SK-N-SH treated with all-trans-retinoic acid at 6 μM for 48 hours (cell line): ENCODE measurements at regions not wholly inside any gene's neighbourhood (a gene's known extent, or its start where the extent isn't known, plus 50 kb on each side); places are given as distances from the start of the nearest gene placed in this dataset.
"Not testable (repeated sequence)": the region's sequence is repeated elsewhere in the genome, so short reads cannot be mapped to it uniquely, and the experiment has no call there.

Source experiments
- ATAC-seq: fragments of 200-7000 bp; cut with Tn5 transposase; 3 replicates; pipeline ENCODE4 v1.9.1; 2020; ENCODE audit warnings: mild to moderate bottlenecking, moderate library complexity
- ARNTL ChIP-seq: fragments of 450-650 bp; formaldehyde crosslinking; IDR thresholded peaks from 2 replicates; pipeline ENCODE4 v1.5.0; 2020; ENCODE audit warnings: low read depth, mild to moderate bottlenecking, moderate library complexity, borderline replicate concordance
- BACH2 ChIP-seq: fragments of 250-450 bp; sonication (Bioruptor Pico); IDR thresholded peaks from 2 replicates; pipeline ENCODE4 v1.9.0; 2021; ENCODE audit warnings: mild to moderate bottlenecking, borderline replicate concordance
- CSDC2 ChIP-seq: fragments of 250-450 bp; sonication (Bioruptor Pico); IDR thresholded peaks from 2 replicates; pipeline ENCODE4 v1.5.0; 2020; ENCODE audit warnings: mild to moderate bottlenecking, moderate library complexity
- ESRRG ChIP-seq: fragments of 250-450 bp; sonication (Bioruptor Pico); IDR thresholded peaks from 2 replicates; pipeline ENCODE4 v1.6.1; 2021; ENCODE audit warnings: mild to moderate bottlenecking
- ISL1 ChIP-seq: fragments of 250-450 bp; sonication (Bioruptor Pico); IDR thresholded peaks from 2 replicates; pipeline ENCODE4 v2.1.2; 2022; ENCODE audit warnings: mild to moderate bottlenecking, moderate library complexity
- OSR1 ChIP-seq: fragments of 250-450 bp; sonication (Bioruptor Pico); IDR thresholded peaks from 2 replicates; pipeline ENCODE4 v1.8.0; 2022; ENCODE audit warnings: moderate library complexity, mild to moderate bottlenecking, inconsistent platforms
- PATZ1 ChIP-seq: fragments of 250-450 bp; sonication (Bioruptor Pico); IDR thresholded peaks from 2 replicates; pipeline ENCODE4 v1.8.0; 2020; ENCODE audit warnings: mild to moderate bottlenecking, moderate library complexity, borderline replicate concordance
- PPARA ChIP-seq: fragments of 250-450 bp; sonication (Bioruptor Pico); IDR thresholded peaks from 2 replicates; pipeline ENCODE4 v1.5.0; 2020; ENCODE audit warnings: mild to moderate bottlenecking, borderline replicate concordance
- RARB ChIP-seq: fragments of 250-450 bp; sonication (Bioruptor Pico); IDR thresholded peaks from 2 replicates; pipeline ENCODE4 v1.8.0; 2021; ENCODE audit warnings: mild to moderate bottlenecking, moderate library complexity
- SNAI2 ChIP-seq: fragments of 250-450 bp; sonication (Bioruptor Pico); IDR thresholded peaks from 2 replicates; pipeline ENCODE4 v1.5.0; 2020; ENCODE audit warnings: mild to moderate bottlenecking, moderate library complexity
- TCF4 ChIP-seq: fragments of 250-450 bp; sonication (Bioruptor Pico); IDR thresholded peaks from 2 replicates; pipeline ENCODE4 v1.8.0; 2021; ENCODE audit warnings: mild to moderate bottlenecking, moderate library complexity, borderline replicate concordance
- TOX ChIP-seq: fragments of 250-450 bp; sonication (Bioruptor Pico); IDR thresholded peaks from 2 replicates; pipeline ENCODE4 v1.8.0; 2021; ENCODE audit warnings: mild to moderate bottlenecking, moderate library complexity, borderline replicate concordance
- ZC3H10 ChIP-seq: fragments of 250-450 bp; sonication (Bioruptor Pico); IDR thresholded peaks from 2 replicates; pipeline ENCODE4 v1.5.1; 2021; ENCODE audit warnings: mild to moderate bottlenecking, moderate library complexity
- ZFP3 ChIP-seq: fragments of 250-450 bp; sonication (Bioruptor Pico); IDR thresholded peaks from 2 replicates; pipeline ENCODE4 v1.5.0; 2020; ENCODE audit warnings: mild to moderate bottlenecking, moderate library complexity
- ZFP30 ChIP-seq: fragments of 450-650 bp; formaldehyde crosslinking; IDR thresholded peaks from 2 replicates; pipeline ENCODE4 v1.5.0; 2022; ENCODE audit warnings: mild to moderate bottlenecking, moderate library complexity
- ZNF565 ChIP-seq: fragments of 450-650 bp; formaldehyde crosslinking; conservative IDR thresholded peaks from 2 replicates; pipeline ENCODE4 v1.5.0; 2020; ENCODE audit warnings: low read depth, mild to moderate bottlenecking, moderate library complexity
- ZNF70 ChIP-seq: fragments of 450-650 bp; formaldehyde crosslinking; IDR thresholded peaks from 2 replicates; pipeline ENCODE4 v1.5.0; 2020; ENCODE audit warnings: mild to moderate bottlenecking, moderate library complexity
- ZNF8 ChIP-seq: fragments of 450-650 bp; formaldehyde crosslinking; IDR thresholded peaks from 2 replicates; pipeline ENCODE4 v1.5.0; 2020; ENCODE audit warnings: mild to moderate bottlenecking, moderate library complexity
- TF ChIP-seq, protein P1 (sequence below): fragments of 250-450 bp; sonication (Bioruptor Pico); IDR thresholded peaks from 2 replicates; pipeline ENCODE4 v1.8.0; 2021; ENCODE audit warnings: low read depth, mild to moderate bottlenecking, moderate library complexity, borderline replicate concordance
- TF ChIP-seq, protein P2 (sequence below): fragments of 250-450 bp; sonication (Bioruptor Pico); IDR thresholded peaks from 2 replicates; pipeline ENCODE4 v1.5.1; 2021; ENCODE audit warnings: mild to moderate bottlenecking, moderate library complexity
- TF ChIP-seq, protein P3 (sequence below): fragments of 250-450 bp; sonication (Bioruptor Pico); IDR thresholded peaks from 2 replicates; pipeline ENCODE4 v1.5.1; 2020; ENCODE audit warnings: low read depth, mild to moderate bottlenecking, moderate library complexity

DNA sequence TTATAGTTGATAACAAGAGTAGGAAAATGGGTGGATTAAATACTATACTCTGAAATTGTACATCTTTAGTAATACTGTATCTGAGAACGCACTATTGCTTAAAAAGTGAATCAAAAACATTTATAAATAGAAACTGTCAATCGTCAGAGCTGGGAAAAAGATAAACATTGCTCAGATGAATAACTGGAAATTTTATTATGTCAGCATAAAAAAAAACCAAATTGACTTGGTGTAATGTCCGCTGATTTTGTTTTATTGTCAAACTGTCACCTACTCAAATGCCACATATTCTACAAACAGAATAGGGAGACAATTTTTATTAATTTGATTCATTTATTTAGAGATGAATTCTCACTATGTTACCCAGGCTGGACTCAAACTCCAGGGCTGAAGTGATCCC is 109.3 kb upstream of the TMTC1 start (continued):
- no peak for TF ChIP-seq PATZ1

GRCh38 chr12:29891792-29892191 is 108.0 kb upstream of the TMTC1 start:
- ATAC-seq, result no peak
- no peak for TF ChIP-seq RARB (CRISPR knock-in tag)
- TF ChIP-seq PATZ1, result no peak

GRCh38 chr12:29889737-29890136 is 106.0 kb upstream of the TMTC1 start:
- no peak for ATAC-seq
- no peak for TF ChIP-seq OSR1
- TF ChIP-seq, protein P1, sequence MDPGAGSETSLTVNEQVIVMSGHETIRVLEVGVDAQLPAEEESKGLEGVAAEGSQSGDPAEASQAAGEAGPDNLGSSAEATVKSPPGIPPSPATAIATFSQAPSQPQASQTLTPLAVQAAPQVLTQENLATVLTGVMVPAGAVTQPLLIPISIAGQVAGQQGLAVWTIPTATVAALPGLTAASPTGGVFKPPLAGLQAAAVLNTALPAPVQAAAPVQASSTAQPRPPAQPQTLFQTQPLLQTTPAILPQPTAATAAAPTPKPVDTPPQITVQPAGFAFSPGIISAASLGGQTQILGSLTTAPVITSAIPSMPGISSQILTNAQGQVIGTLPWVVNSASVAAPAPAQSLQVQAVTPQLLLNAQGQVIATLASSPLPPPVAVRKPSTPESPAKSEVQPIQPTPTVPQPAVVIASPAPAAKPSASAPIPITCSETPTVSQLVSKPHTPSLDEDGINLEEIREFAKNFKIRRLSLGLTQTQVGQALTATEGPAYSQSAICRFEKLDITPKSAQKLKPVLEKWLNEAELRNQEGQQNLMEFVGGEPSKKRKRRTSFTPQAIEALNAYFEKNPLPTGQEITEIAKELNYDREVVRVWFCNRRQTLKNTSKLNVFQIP (CRISPR knock-in tag), result no peak
- TF ChIP-seq, protein P2, sequence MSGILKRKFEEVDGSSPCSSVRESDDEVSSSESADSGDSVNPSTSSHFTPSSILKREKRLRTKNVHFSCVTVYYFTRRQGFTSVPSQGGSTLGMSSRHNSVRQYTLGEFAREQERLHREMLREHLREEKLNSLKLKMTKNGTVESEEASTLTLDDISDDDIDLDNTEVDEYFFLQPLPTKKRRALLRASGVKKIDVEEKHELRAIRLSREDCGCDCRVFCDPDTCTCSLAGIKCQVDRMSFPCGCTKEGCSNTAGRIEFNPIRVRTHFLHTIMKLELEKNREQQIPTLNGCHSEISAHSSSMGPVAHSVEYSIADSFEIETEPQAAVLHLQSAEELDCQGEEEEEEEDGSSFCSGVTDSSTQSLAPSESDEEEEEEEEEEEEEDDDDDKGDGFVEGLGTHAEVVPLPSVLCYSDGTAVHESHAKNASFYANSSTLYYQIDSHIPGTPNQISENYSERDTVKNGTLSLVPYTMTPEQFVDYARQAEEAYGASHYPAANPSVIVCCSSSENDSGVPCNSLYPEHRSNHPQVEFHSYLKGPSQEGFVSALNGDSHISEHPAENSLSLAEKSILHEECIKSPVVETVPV (CRISPR knock-in tag), result no peak
- TF ChIP-seq ZNF8 (CRISPR knock-in tag), result no peak
- TF ChIP-seq ARNTL (CRISPR knock-in tag), result no peak
- TF ChIP-seq ZNF565, result no peak
- TF ChIP-seq CSDC2 (CRISPR knock-in tag), result no peak
- no peak for TF ChIP-seq BACH2 (CRISPR knock-in tag)
- no peak for TF ChIP-seq TOX (CRISPR knock-in tag)
- no peak for TF ChIP-seq ESRRG (CRISPR knock-in tag)
- TF ChIP-seq ZFP30, result no peak
- TF ChIP-seq SNAI2 (CRISPR knock-in tag), result no peak
- no peak for TF ChIP-seq PPARA (CRISPR knock-in tag)
- TF ChIP-seq ISL1 (CRISPR knock-in tag), result no peak

DNA sequence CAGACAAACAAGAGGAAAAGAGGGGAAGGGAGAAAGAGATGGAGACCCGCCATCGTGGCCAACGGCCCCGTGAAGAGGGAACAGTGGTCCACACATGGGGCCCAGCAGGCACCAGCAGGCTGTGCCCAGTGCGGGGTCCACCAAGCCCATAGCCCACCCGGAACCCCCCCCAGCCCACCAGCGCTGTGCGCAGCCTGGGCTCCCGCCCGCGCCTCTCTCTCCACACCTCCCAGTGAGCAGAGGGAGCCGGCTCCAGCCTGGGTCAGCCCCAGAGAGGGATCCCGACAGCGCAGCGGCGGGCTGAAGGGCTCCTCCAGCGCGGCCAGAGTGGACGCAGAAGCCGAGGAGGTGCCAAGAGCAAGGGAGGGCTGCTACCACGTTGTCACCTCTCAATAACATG is 105.0 kb upstream of the TMTC1 start:
- TF ChIP-seq ZFP3 (CRISPR knock-in tag) (no peak), SNAI2 (CRISPR knock-in tag) (no peak), TOX (CRISPR knock-in tag) (no peak), ARNTL (CRISPR knock-in tag) (no peak), CSDC2 (CRISPR knock-in tag) (no peak), ZNF565 (no peak), PATZ1 (no peak), ZC3H10 (CRISPR knock-in tag) (no peak), ZNF70 (CRISPR knock-in tag) (no peak), BACH2 (CRISPR knock-in tag) (no peak), ESRRG (CRISPR knock-in tag) (no peak), ZFP30 (no peak), PPARA (CRISPR knock-in tag) (no peak), TCF4 (CRISPR knock-in tag) (no peak), OSR1 (no peak)
- TF ChIP-seq, protein P3, sequence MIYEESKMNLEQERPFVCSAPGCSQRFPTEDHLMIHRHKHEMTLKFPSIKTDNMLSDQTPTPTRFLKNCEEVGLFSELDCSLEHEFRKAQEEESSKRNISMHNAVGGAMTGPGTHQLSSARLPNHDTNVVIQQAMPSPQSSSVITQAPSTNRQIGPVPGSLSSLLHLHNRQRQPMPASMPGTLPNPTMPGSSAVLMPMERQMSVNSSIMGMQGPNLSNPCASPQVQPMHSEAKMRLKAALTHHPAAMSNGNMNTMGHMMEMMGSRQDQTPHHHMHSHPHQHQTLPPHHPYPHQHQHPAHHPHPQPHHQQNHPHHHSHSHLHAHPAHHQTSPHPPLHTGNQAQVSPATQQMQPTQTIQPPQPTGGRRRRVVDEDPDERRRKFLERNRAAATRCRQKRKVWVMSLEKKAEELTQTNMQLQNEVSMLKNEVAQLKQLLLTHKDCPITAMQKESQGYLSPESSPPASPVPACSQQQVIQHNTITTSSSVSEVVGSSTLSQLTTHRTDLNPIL (CRISPR knock-in tag), result no peak
- TF ChIP-seq, protein P2 (CRISPR knock-in tag), result no peak
- TF ChIP-seq, all 23 proteins: peak for 0
- ATAC-seq, result no peak

- not testable (repeated sequence) for ATAC-seq
Measured at GRCh38 chr12:29884957-29885356, 101.2 kb upstream of the TMTC1 start.
